Posterior vena cava (tissue), 2 donors: ENCODE measurements at regions not wholly inside any gene's neighbourhood (a gene's known extent, or its start where the extent isn't known, plus 50 kb on each side); places are given as distances from the start of the nearest gene placed in this dataset.
"Not testable (repeated sequence)": the region's sequence is repeated elsewhere in the genome, so short reads cannot be mapped to it uniquely, and the experiment has no call there.

Source experiments
- DNase-seq: peaks from one replicate; pipeline ENCODE4 v3.0.0-alpha.2; 2020; ENCODE audit warnings: low spot score
- intact Hi-C, 2 donors: fragments of 100-400 bp; cut with DNase I; formaldehyde crosslinking; loops; one replicate each; pipeline versions ENCODE4 v1.14.1 to v1.14.2; 2022 to 2023
- donor health status: DM: yes; HTN: yes; CAD: no.
- donor health status: DM: yes; HTN: yes; CAD: no.

DNA sequence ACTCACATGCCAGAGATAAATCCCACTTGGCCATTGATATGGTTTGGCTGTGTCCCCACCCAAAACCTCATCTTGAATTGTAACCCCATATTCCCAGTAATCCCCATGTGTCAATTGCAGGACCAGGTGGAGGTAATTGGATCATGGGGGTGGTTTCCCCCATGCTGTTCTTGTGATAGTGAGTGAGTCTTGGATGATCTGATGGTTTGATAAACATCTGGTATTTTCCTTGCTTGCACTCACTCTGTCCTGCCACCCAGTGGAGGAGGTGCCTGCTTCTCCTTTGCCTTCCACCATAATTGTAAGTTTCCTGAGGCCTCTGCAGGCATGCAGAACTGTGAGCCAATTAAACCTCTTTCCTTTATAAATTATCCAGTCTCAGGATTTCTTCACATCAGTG lies 50.4 kb upstream of the B3GAT2 start:
- DNase-seq, intact Hi-C loops: not testable (repeated sequence)

GRCh38 chr6:71011871-71012371 lies 55.1 kb upstream of the B3GAT2 start:
- DNase-seq, result no peak
- intact Hi-C loops, result no loop called here

DNA sequence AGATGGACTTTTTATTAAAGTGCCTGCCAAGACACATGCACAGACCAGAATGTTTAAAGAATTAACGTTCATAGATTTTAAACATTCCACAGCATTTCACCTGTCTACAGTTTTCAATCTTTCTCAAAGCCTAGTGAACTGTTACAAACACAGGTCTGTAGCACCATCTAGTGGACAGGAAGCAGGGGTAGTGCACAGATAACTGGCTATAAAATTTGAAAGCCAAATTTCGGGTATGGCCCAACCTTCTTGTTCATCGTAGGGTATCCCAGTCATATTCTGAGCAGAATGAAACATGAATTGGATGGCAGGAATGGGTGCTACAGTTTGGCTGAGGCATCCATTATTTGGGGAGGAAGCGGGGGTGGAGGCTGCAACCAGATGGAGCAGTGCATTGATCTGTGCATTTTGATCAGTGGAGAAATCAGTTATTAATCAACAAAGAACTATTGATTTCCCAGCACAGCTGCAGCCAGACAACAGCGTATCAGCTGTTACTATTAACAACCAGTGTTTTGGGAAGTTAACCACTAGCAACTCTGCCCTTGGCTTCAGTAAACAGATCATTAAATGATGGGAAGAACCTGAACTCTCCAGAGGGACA lies 56.1 kb upstream of the B3GAT2 start:
- no peak for DNase-seq
- intact Hi-C loops, result no loop called here

DNA sequence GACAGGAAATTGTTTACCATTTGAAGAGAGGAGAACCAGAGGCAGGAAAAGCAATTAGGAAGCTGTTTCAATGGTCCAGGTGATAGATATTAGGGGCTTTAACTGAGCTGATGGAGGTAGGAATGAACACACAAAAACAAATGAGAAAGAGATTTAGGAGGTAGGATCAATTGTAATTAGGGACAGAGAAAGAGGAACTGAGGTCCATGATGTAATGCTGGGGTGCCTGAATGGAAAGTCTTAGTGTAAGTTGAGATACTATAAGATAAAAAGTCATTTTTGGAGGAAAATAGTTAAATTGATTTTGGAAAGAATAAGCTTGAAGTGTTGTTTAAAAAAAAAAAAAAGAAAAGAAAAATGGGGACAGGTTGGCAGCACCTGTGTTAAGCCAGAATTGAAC lies 58.5 kb upstream of the B3GAT2 start:
- no peak for DNase-seq
- intact Hi-C loops, result no loop called here

DNA sequence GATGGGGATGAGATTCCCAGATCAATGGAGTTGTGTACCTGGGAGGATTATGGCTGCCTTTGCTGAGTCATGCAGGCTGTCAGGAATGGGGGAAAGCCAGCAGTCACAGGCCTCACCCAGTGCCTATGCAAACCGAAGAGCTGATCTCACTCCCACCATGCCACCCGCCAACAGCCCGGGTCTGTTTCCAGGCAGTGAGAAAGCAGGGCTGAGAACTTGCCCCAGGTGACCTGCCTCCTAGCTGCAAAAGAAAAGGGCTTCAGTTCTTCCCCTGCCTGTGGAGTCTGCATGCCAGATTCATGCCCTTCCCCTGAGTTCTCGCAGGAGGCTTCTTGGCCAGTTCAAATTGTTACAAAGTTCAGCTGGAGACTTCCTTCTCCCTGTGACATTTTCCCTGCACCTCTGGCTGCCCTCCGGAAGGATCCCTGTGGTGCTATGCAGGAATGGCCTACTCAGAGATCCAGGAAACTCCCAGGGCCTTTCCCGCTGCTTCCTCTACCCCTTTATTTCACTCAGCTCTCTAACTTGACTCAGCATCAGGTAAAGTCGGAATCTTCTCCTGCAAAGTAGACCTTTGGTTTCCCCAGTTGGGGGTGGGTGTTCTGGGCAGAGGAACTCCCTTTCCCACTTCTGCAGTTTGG lies 71.5 kb upstream of the B3GAT2 start:
- intact Hi-C loops, result no loop called here
- no peak for DNase-seq

GRCh38 chr6:71028877-71029252 lies 72.0 kb upstream of the B3GAT2 start:
- no peak for DNase-seq
- intact Hi-C loops, result no loop called here

DNA sequence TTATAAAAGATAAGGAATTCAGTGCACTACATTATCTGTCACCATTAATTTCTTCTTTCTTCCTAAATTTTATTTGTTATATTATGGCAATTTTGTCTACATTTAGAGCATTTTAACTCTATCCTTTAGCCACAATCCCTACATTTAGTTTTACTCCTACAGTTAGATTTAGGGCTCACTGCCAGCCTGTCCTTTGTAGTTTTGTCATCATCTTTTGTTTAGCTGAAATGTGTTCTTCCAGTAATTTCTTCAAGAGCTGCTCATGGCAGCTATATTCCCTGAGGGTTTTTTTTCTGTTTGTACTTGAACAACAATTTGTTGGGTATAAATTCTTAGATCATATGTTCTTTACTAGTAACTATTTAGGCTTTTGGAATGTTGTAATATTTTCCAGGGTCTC lies 72.7 kb upstream of the B3GAT2 start:
- intact Hi-C loops, result no loop called here
- no peak for DNase-seq

DNA sequence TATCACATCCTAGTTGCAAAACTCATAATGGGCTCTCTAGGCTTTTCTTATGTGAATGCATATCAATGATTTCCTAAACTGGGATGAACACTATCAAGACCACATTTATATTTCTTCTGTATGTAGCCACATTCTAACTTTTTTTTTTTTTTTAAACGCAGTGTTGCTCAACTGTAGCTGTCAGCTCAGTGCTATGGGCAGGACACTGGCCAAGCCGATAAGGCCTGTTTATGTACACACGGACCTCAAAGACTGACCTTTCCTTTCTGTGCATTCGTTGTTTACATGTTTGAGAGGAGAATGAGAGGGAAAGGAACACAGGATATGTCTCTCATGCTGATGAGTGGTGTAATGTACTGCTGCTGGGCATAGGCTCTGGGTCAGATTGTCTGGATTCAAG lies 75.1 kb upstream of the B3GAT2 start:
- DNase-seq, result no peak
- intact Hi-C loops, result no loop called here

DNA sequence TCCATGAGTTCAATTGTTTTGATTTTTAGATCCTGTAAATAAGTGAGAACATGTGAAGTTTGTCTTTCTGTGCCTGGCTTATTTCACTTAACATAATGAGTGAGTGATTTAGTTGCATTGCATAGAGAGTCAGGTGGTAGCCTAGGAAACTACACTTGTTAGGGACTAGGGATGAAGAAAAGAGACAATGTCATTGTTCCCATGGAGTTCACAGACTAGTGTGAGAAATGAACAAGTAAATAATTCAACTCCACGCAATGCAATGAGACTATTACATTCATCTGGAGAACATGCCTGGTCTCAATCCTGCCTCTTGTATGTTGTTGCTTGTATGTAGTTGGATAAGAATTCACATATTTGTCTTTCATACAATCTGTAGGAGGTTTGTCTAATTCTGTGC lies 76.3 kb upstream of the B3GAT2 start:
- intact Hi-C loops, result no loop called here

DNA sequence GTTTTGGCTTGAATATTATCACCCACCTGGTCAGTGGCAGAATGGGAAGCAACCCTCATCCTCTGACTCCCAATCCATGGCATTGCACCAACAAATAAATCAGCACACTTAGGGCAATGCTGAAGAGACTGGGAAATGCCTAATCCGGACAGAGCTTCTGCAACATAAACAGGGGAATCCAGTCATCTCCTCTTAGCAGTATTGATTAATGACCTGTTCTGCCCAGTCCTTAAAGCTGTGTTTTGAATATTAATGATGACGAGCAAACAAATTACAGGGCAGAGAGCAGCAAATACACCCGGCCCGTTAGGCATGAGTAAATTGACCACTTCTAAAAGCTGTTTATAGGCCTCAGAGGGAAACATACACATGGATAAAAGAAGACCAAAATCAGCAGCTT lies 77.0 kb upstream of the B3GAT2 start:
- intact Hi-C loops, result no loop called here
- no peak for DNase-seq

More for the DNA sequence above, 76.3 kb upstream of the B3GAT2 start:
- DNase-seq, result no peak

- no peak for DNase-seq
- intact Hi-C loops, result no loop called here
These were observed 77.9 kb upstream of the B3GAT2 start for GRCh38 chr6:71034563-71035345.

GRCh38 chr6:71035871-71036270 lies 79.0 kb upstream of the B3GAT2 start:
- intact Hi-C loops, result no loop called here

DNA sequence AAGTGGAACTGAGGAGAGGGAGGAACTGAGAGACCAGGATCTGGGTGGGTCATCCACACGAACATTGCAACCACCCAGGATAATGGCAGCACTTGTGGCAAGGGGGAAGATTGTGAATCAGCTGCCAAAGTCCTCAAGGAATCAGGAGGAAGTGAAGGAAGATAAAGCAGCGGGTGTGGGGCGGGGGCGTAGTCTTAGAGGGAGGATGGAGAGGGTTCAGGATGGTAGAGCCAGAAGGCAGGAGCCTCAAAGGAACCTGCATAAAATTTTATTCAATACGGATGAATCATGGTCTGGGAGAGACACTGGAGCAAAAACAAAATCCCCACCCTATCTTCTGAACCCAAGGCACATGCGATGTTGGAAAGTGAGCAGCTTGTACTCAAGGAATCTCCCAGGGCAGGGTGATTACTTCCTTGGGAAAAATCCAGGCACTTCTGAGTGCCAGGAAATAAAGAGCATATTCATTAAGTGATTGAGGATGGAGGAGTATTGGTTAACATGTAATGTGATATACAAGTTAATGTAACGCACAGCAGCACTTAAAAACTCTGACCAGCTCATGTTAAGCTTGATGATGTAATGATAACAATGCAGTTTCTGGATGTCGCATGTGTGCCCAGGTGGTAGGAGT lies 82.0 kb upstream of the B3GAT2 start:
- no peak for DNase-seq
- intact Hi-C loops, result no loop called here

More at GRCh38 chr6:71035871-71036270, 79.0 kb upstream of the B3GAT2 start:
- no peak for DNase-seq

GRCh38 chr6:71040043-71040442 lies 83.2 kb upstream of the B3GAT2 start:
- no peak for DNase-seq
- intact Hi-C loops, result no loop called here

GRCh38 chr6:71040841-71041240 lies 84.0 kb upstream of the B3GAT2 start:
- no peak for DNase-seq
- intact Hi-C loops, result no loop called here

DNA sequence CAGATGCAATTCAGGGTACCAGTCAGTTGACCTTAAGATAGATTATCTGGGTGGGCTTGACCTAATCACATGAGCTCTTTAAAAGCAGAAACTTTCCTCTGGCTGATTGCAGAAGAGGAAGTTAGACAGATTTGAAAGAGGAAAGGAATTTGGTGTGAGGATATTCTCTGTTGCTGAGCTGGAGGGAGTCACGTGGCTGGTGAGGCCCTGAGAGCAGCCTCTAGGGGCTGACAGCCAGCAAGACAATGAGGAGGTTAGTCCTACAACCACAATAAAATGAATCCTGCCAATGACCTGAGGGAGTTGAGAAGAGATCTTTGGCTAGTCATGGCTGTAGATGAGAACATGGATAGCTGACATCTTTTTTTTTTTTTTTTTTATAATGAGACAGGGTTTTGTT lies 87.0 kb upstream of the B3GAT2 start:
- intact Hi-C loops, result no loop called here
- DNase-seq, result no peak

- intact Hi-C loops, result no loop called here
These were observed 87.9 kb upstream of the B3GAT2 start for GRCh38 chr6:71044753-71045152.

GRCh38 chr6:71045296-71045695 lies 88.4 kb upstream of the B3GAT2 start:
- no peak for DNase-seq
- intact Hi-C loops, result no loop called here

More at GRCh38 chr6:71044753-71045152, 87.9 kb upstream of the B3GAT2 start:
- DNase-seq, result no peak

DNA sequence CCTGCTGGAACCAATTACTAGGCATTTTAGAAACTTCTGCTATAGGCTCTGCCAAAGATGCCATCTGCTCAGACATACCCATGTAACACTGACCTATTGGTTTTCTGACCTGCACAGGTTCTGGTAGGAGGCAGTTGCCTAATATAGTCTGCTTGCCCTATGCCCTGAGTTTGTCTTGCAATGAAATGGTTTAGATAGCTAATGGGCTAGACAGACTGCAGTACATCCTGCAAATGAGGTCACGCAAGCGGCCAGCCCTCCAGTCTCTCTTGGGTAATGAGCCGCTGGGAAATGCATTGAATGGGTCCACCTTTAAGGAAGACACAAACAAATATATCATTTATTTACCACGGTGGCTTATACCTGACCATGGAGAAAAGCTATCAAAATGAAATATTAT lies 90.6 kb upstream of the B3GAT2 start:
- no peak for DNase-seq
- intact Hi-C loops, result no loop called here
